BJ (cell line): ENCODE measurements at regions not wholly inside any gene's neighbourhood (a gene's known extent, or its start where the extent isn't known, plus 50 kb on each side); places are given as distances from the start of the nearest gene placed in this dataset.

Source experiments
- CTCF ChIA-PET: fragments of 350-600 bp; formaldehyde crosslinking; extraction: SDS; loops from one replicate; lab custom pipeline; 2021; ENCODE audit warnings: antibody characterized with exemption, inconsistent platforms; lab: Yijun Ruan, JAX
- POLR2A ChIA-PET: fragments of 300-600 bp; sonication (Branson Sonifier 250); formaldehyde crosslinking; extraction: SDS; loops from one replicate; lab custom pipeline; 2021; ENCODE audit warnings: antibody characterized with exemption; lab: Charles Lee
- DNase-seq: peaks from one replicate; pipeline ENCODE4 v3.0.0-alpha.2; 2011; ENCODE audit warnings: low read depth
- H3K27me3 ChIP-seq: 2 replicates; pipeline ENCODE4 v1.6.0; 2011; ENCODE audit warnings: low read length; ENCODE audit not compliant: control insufficient read depth, insufficient read depth
- H3K36me3 ChIP-seq: 2 replicates; pipeline ENCODE4 v1.5.1; 2011; ENCODE audit warnings: low read length; ENCODE audit not compliant: control insufficient read depth, insufficient read depth
- H3K4me3 ChIP-seq: 2 replicates; pipeline ENCODE4 v1.5.1; 2011; ENCODE audit warnings: low read depth, mild to moderate bottlenecking, control low read depth, low read length
- CTCF ChIP-seq: IDR thresholded peaks from 2 replicates; pipeline ENCODE4 v1.5.1; 2011; ENCODE audit warnings: low read depth, mild to moderate bottlenecking, control low read depth, inconsistent platforms, low read length, moderate library complexity; ENCODE audit not compliant: insufficient read depth

GRCh38 chr13:58306062-58306461 lies 674.5 kb downstream of the PCDH17 start:
- DNase-seq, result no peak
- Histone ChIP-seq H3K4me3 (no peak overlapping the region), H3K36me3 (no peaks in the 10 kb centered on the region), H3K27me3 (no peaks in the 10 kb centered on the region)
- no peak for TF ChIP-seq CTCF
- ChIA-PET CTCF (no interaction called here), POLR2A (no interaction called here)

DNA sequence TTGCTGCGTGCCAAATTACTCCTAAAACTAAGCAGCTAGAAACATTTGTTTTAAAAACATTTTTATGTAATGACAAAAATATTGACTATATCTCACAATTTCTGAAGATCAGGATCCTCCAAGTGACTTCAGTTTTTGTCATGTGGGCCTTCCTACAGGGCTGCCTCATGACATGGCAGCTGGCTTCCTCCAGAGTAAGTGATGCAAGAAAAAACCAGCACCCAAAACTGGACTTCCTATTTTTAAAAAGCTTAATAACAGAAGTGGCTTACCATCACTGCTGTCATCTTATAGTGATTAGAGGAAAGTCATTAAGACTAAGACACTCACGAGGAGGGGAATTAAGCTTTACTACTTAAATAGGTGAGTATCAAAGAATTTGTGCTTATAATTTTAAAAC lies 681.7 kb downstream of the PCDH17 start:
- Histone ChIP-seq H3K36me3 (no peaks in the 10 kb centered on the region), H3K27me3 (no peaks in the 10 kb centered on the region), H3K4me3 (no peak overlapping the region)
- TF ChIP-seq CTCF, result no peak
- ChIA-PET CTCF (no interaction called here), POLR2A (no interaction called here)
- DNase-seq, result no peak

GRCh38 chr13:58318495-58319167 lies 687.1 kb downstream of the PCDH17 start:
- TF ChIP-seq CTCF, result no peak
- ChIA-PET CTCF (no interaction called here), POLR2A (no interaction called here)
- H3K36me3 ChIP-seq, result no peaks in the 10 kb centered on the region
- DNase-seq, result no peak
- H3K27me3 ChIP-seq, result no peaks in the 10 kb centered on the region
- H3K4me3 ChIP-seq, result no peak overlapping the region

- TF ChIP-seq CTCF, result no peak
- Histone ChIP-seq H3K27me3 (no peaks in the 10 kb centered on the region), H3K36me3 (no peaks in the 10 kb centered on the region), H3K4me3 (no peak overlapping the region)
- ChIA-PET POLR2A (no interaction called here), CTCF (no interaction called here)
- no peak for DNase-seq
These were observed 692.6 kb downstream of the PCDH17 start for GRCh38 chr13:58324161-58324560.

DNA sequence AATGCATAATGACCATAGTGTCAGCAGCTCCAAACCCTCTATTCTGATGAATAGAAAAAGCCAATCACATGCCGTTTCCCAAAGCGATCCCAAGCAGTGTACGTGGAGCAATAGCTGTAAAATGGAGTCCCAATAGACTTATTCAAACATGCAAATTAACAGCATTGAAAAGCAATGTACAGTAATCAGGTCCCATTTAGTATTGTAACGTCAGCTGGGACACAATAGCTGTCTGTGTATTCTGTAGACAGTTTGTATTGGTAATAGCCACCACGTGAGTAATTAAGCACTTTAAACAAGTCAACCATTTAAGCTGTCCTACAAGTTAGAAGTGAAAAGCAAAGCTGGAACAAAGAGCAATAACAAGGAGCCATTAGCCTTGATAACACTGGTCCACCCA lies 698.2 kb downstream of the PCDH17 start:
- H3K36me3 ChIP-seq, result no peaks in the 10 kb centered on the region
- POLR2A ChIA-PET, result no interaction called here

More for the DNA sequence above, 698.2 kb downstream of the PCDH17 start:
- Histone ChIP-seq H3K4me3 (no peak overlapping the region), H3K27me3 (no peaks in the 10 kb centered on the region)
- no peak for TF ChIP-seq CTCF
- DNase-seq, result no peak
- CTCF ChIA-PET, result no interaction called here
